ENCODE measurements at regions not wholly inside any gene's neighbourhood (a gene's known extent, or its start where the extent isn't known, plus 50 kb on each side); places are given as distances from the start of the nearest gene placed in this dataset.

- TF ChIP-seq CTCF (IDR thresholded peaks at IDR 0.05; ENCODE audit: low read length) (no peak), EZH2phosphoT487 (IDR thresholded peaks at IDR 0.05; ENCODE audit: low read length) (no peak)
These were observed 129.3 kb upstream of the RASSF8 start for GRCh38 chr12:25829192-25829591.

Measured in MM.1S (cell line).